ENCODE measurements at regions not wholly inside any gene's neighbourhood (a gene's known extent, or its start where the extent isn't known, plus 50 kb on each side); places are given as distances from the start of the nearest gene placed in this dataset.

DNA sequence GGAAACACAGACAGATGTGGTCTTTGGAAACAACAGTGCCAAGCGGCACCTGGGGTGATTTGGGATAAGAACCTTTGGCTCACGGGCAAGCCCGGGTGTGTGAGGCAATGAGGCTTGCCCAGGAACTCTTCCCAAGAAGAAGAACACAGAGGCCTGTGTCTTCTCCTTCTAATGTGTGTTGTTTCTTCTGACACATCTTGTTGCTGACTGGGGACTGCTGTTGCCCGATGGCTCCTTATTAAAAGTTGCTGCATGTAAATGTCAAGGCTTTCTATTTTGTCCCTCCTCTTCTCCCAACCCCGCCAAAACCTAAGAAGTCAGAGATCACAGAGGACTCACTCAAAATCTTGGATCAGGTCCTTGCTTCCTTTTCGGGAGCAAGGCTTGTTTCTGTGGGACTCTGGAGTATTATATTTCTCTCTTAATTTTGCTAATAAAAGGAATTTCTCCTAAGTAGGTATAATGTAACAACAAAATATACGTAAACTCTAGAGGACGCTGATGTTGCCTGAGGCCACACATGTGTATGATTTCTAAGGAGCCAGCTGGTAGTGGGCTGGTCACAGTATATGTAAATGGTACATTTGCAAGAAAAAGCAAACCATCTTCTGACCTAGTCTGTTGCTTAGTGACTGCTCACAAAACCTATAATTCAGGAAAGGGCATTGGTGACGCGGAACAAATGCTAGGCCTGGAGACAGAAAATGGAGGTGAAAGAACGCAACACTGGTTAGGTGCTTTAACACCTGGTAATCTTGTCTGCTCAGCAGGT, 232.5 kb downstream of the GADD45G start:
- TF ChIP-seq YY1 (IDR thresholded peaks at IDR 0.05; ENCODE audit: insufficient read depth, insufficient read length) (no peak), SUZ12 (IDR thresholded peaks at IDR 0.05; ENCODE audit: extremely low read depth, insufficient read depth, insufficient read length) (no peak)
